ENCODE measurements at regions not wholly inside any gene's neighbourhood (a gene's known extent, or its start where the extent isn't known, plus 50 kb on each side); places are given as distances from the start of the nearest gene placed in this dataset.
A peak's percentile ranks its signal among the peaks of the same experiment; 100 is the strongest.

GRCh38 chr13:29923554-29924481, 73.4 kb upstream of the UBL3 start (continued):
- TF ChIP-seq MGA (IDR thresholded peaks at IDR 0.05) = peak; percentile 78
- no peak for TF ChIP-seq ZNF436 (CRISPR knock-in tag; IDR thresholded peaks at IDR 0.05)
- TF ChIP-seq MIER1 (IDR thresholded peaks at IDR 0.05; ENCODE audit: low read depth) = no peak
- no peak for TF ChIP-seq XRCC5 (IDR thresholded peaks at IDR 0.05; ENCODE audit: low read depth, low read length)
- TF ChIP-seq MYBL2 (IDR thresholded peaks at IDR 0.05; ENCODE audit: low read depth) = no peak
- no peak for TF ChIP-seq MYBL2 (CRISPR knock-in tag; IDR thresholded peaks at IDR 0.05; ENCODE audit: borderline replicate concordance)
- TF ChIP-seq LEF1 (IDR thresholded peaks at IDR 0.05) = no peak
- TF ChIP-seq CREM (IDR thresholded peaks at IDR 0.05; ENCODE audit: low read depth) = peak; percentile 25; the same call in 1 of the 2 replicates
